T-helper 1 cell treated with Interleukin-12 subunit alpha and Interleukin-12 subunit beta and Interleukin-4 antibody, amounts not matched to agents 30 μg/mL and 1 μg/mL, for 36 hours (primary cell): ENCODE measurements at regions not wholly inside any gene's neighbourhood (a gene's known extent, or its start where the extent isn't known, plus 50 kb on each side); places are given as distances from the start of the nearest gene placed in this dataset.

ENCODE experiments used
- H3K27ac Mint-ChIP-seq: one replicate; pipeline ENCODE4 v1.8.0; 2021; ENCODE audit warnings: mild to moderate bottlenecking, mixed read lengths
- H3K27me3 Mint-ChIP-seq: one replicate; pipeline ENCODE4 v1.8.0; 2021; ENCODE audit warnings: low read depth, mixed read lengths
- H3K36me3 Mint-ChIP-seq: one replicate; pipeline ENCODE4 v1.8.0; 2021; ENCODE audit warnings: low read depth, mixed read lengths
- H3K4me1 Mint-ChIP-seq: one replicate; pipeline ENCODE4 v1.8.0; 2021; ENCODE audit warnings: low read depth, mixed read lengths
- H3K4me3 Mint-ChIP-seq: one replicate; pipeline ENCODE4 v1.8.0; 2021; ENCODE audit warnings: mild to moderate bottlenecking, moderate library complexity, mixed read lengths
- H3K9me3 Mint-ChIP-seq: one replicate; pipeline ENCODE4 v1.8.0; 2021; ENCODE audit warnings: mixed read lengths

GRCh38 chr22:48431014-48431413 lies 1396.7 kb downstream of the BRD1 start:
- Mint-ChIP-seq H3K4me3 (no peak overlapping the region), H3K27me3 (no peaks in the 10 kb centered on the region), H3K36me3 (no peaks in the 10 kb centered on the region)

GRCh38 chr22:48429446-48430020 lies 1398.1 kb downstream of the BRD1 start:
- H3K4me1 Mint-ChIP-seq = no peaks in the 10 kb centered on the region
- no peak overlapping the region for H3K27ac Mint-ChIP-seq
- H3K36me3 Mint-ChIP-seq = no peaks in the 10 kb centered on the region
- H3K27me3 Mint-ChIP-seq = no peaks in the 10 kb centered on the region
- H3K9me3 Mint-ChIP-seq = no peaks in the 10 kb centered on the region
- H3K4me3 Mint-ChIP-seq = no peak overlapping the region

More at GRCh38 chr22:48431014-48431413, 1396.7 kb downstream of the BRD1 start:
- Mint-ChIP-seq H3K27ac (no peak overlapping the region), H3K9me3 (no peaks in the 10 kb centered on the region), H3K4me1 (no peaks in the 10 kb centered on the region)

GRCh38 chr22:48428631-48429371 lies 1398.9 kb downstream of the BRD1 start:
- H3K4me3 Mint-ChIP-seq = no peak overlapping the region
- H3K4me1 Mint-ChIP-seq = no peaks in the 10 kb centered on the region
- no peaks in the 10 kb centered on the region for H3K9me3 Mint-ChIP-seq
- no peaks in the 10 kb centered on the region for H3K27me3 Mint-ChIP-seq
- no peak overlapping the region for H3K27ac Mint-ChIP-seq
- H3K36me3 Mint-ChIP-seq = no peaks in the 10 kb centered on the region

- Mint-ChIP-seq H3K4me1 (no peaks in the 10 kb centered on the region), H3K9me3 (no peaks in the 10 kb centered on the region), H3K4me3 (no peak overlapping the region), H3K36me3 (no peaks in the 10 kb centered on the region), H3K27me3 (no peaks in the 10 kb centered on the region), H3K27ac (no peak overlapping the region)
Observed at GRCh38 chr22:48427731-48428211, 1399.9 kb downstream of the BRD1 start.

- Mint-ChIP-seq H3K9me3 (no peaks in the 10 kb centered on the region), H3K36me3 (no peaks in the 10 kb centered on the region), H3K4me1 (no peaks in the 10 kb centered on the region), H3K4me3 (no peak overlapping the region), H3K27me3 (no peaks in the 10 kb centered on the region), H3K27ac (no peak overlapping the region)
Observed at GRCh38 chr22:48426466-48427380, 1401.0 kb downstream of the BRD1 start.

- no peaks in the 10 kb centered on the region for H3K9me3 Mint-ChIP-seq
- no peaks in the 10 kb centered on the region for H3K36me3 Mint-ChIP-seq
- H3K27ac Mint-ChIP-seq = no peak overlapping the region
- H3K4me1 Mint-ChIP-seq = no peaks in the 10 kb centered on the region
- H3K4me3 Mint-ChIP-seq = no peak overlapping the region
- H3K27me3 Mint-ChIP-seq = no peaks in the 10 kb centered on the region
Observed at GRCh38 chr22:48425641-48426040, 1402.0 kb downstream of the BRD1 start.

- H3K27me3 Mint-ChIP-seq = no peaks in the 10 kb centered on the region
- H3K36me3 Mint-ChIP-seq = no peaks in the 10 kb centered on the region
- H3K27ac Mint-ChIP-seq = no peak overlapping the region
- H3K4me3 Mint-ChIP-seq = no peak overlapping the region
- no peaks in the 10 kb centered on the region for H3K4me1 Mint-ChIP-seq
- H3K9me3 Mint-ChIP-seq = no peaks in the 10 kb centered on the region
Observed at GRCh38 chr22:48425091-48425506, 1402.6 kb downstream of the BRD1 start.

GRCh38 chr22:48424661-48425060 lies 1403.0 kb downstream of the BRD1 start:
- H3K27me3 Mint-ChIP-seq = no peaks in the 10 kb centered on the region
- H3K4me1 Mint-ChIP-seq = no peaks in the 10 kb centered on the region
- no peaks in the 10 kb centered on the region for H3K9me3 Mint-ChIP-seq
- H3K27ac Mint-ChIP-seq = no peak overlapping the region
- no peak overlapping the region for H3K4me3 Mint-ChIP-seq
- no peaks in the 10 kb centered on the region for H3K36me3 Mint-ChIP-seq

- Mint-ChIP-seq H3K9me3 (no peaks in the 10 kb centered on the region), H3K4me1 (no peaks in the 10 kb centered on the region), H3K36me3 (no peaks in the 10 kb centered on the region), H3K4me3 (no peak overlapping the region), H3K27me3 (no peaks in the 10 kb centered on the region), H3K27ac (no peak overlapping the region)
Observed at GRCh38 chr22:48424201-48424627, 1403.5 kb downstream of the BRD1 start.

GRCh38 chr22:48423481-48423911 lies 1404.2 kb downstream of the BRD1 start:
- H3K4me3 Mint-ChIP-seq = no peak overlapping the region
- no peaks in the 10 kb centered on the region for H3K36me3 Mint-ChIP-seq
- no peaks in the 10 kb centered on the region for H3K27me3 Mint-ChIP-seq
- no peaks in the 10 kb centered on the region for H3K9me3 Mint-ChIP-seq
- no peak overlapping the region for H3K27ac Mint-ChIP-seq
- no peaks in the 10 kb centered on the region for H3K4me1 Mint-ChIP-seq

GRCh38 chr22:48422900-48423480 lies 1404.7 kb downstream of the BRD1 start:
- Mint-ChIP-seq H3K4me3 (no peak overlapping the region), H3K4me1 (no peaks in the 10 kb centered on the region), H3K27ac (no peak overlapping the region), H3K27me3 (no peaks in the 10 kb centered on the region), H3K9me3 (no peaks in the 10 kb centered on the region), H3K36me3 (no peaks in the 10 kb centered on the region)

- Mint-ChIP-seq H3K4me1 (no peaks in the 10 kb centered on the region), H3K9me3 (no peaks in the 10 kb centered on the region), H3K36me3 (no peaks in the 10 kb centered on the region), H3K4me3 (no peak overlapping the region), H3K27ac (no peak overlapping the region), H3K27me3 (no peaks in the 10 kb centered on the region)
Observed at GRCh38 chr22:48418831-48419230, 1408.8 kb downstream of the BRD1 start.

GRCh38 chr22:48417225-48418070 lies 1410.2 kb downstream of the BRD1 start:
- Mint-ChIP-seq H3K9me3 (no peaks in the 10 kb centered on the region), H3K36me3 (no peaks in the 10 kb centered on the region), H3K4me1 (no peaks in the 10 kb centered on the region), H3K4me3 (no peak overlapping the region), H3K27me3 (no peaks in the 10 kb centered on the region), H3K27ac (no peak overlapping the region)
